ENCODE measurements at regions not wholly inside any gene's neighbourhood (a gene's known extent, or its start where the extent isn't known, plus 50 kb on each side); places are given as distances from the start of the nearest gene placed in this dataset.

- no peak for DNase-seq
- no peaks in the 10 kb centered on the region for H3K36me3 ChIP-seq (replicated peaks; ENCODE audit: control insufficient read depth, insufficient read depth, low read length)
- H3K27me3 ChIP-seq (ENCODE audit: control insufficient read depth, insufficient read depth, low read length), result no peaks in the 10 kb centered on the region
- H3K4me3 ChIP-seq (ENCODE audit: insufficient read depth, low read depth, low read length), result no peak overlapping the region
Observed at GRCh38 chr12:91968076-91968776, 177.4 kb downstream of the BTG1 start.

DNA sequence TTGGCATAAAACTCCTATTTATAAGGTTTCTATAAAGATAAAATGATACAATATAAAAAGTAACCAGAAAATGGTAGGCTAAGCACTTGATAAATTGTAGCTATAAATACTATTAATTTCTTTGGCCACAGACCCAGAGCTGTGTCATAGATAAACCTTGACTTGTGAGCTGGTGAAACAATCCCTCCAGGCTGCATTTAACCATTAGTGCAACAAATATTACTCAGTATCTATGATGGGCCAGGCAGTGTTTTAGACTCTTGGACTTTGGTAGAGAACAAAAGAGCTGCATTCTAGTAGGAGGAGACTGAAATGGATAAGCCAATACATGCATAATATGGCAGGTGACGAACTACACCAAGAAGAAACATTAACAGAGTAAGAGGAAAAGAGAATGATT is 178.1 kb downstream of the BTG1 start:
- H3K27me3 ChIP-seq (ENCODE audit: control insufficient read depth, insufficient read depth, low read length), result no peaks in the 10 kb centered on the region
- H3K4me3 ChIP-seq (ENCODE audit: insufficient read depth, low read depth, low read length), result no peak overlapping the region
- no peaks in the 10 kb centered on the region for H3K36me3 ChIP-seq (replicated peaks; ENCODE audit: control insufficient read depth, insufficient read depth, low read length)
- DNase-seq, result no peak

DNA sequence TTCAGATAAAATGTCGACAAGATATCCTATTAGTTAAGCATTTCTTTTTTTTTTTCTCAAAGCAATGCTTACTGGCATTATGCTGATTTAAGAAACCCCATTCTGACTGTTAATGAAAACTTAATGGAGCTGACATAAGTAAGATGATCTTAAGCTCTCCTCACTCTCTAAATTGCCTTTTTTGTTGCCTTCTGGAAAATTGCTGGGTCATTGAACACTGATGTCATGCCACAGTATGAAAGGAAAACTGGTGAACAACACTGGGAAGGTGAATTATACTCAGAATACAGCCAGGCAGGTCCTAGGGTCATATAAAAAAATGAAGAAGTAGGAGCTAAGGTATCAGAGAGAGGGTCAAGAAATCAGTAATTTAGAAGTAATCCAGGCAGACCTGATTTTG is 179.9 kb downstream of the BTG1 start:
- H3K36me3 ChIP-seq (replicated peaks; ENCODE audit: control insufficient read depth, insufficient read depth, low read length), result no peaks in the 10 kb centered on the region
- no peak for DNase-seq
- no peaks in the 10 kb centered on the region for H3K27me3 ChIP-seq (ENCODE audit: control insufficient read depth, insufficient read depth, low read length)
- no peak overlapping the region for H3K4me3 ChIP-seq (ENCODE audit: insufficient read depth, low read depth, low read length)

DNA sequence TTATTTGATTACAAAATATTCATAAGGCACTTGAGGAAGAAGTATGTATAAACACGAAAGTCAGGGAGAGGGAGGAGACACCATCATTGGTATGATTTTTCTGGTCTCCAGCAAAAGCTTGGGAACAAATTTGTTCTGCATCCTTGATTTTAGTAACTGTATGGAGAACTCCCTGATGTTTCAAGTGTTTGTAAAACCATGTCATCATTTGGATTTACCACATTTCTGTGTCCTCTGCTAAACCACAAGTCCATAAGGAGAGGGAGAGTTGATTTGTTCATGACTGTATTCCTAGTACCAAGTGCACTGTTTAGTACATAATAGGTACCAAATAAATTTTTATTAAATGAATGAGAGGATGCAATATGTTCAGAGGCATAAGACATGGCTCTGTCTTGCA is 181.1 kb downstream of the BTG1 start:
- H3K27me3 ChIP-seq (ENCODE audit: control insufficient read depth, insufficient read depth, low read length), result no peaks in the 10 kb centered on the region
- no peaks in the 10 kb centered on the region for H3K36me3 ChIP-seq (replicated peaks; ENCODE audit: control insufficient read depth, insufficient read depth, low read length)
- DNase-seq, result no peak
- H3K4me3 ChIP-seq (ENCODE audit: insufficient read depth, low read depth, low read length), result no peak overlapping the region

- DNase-seq, result no peak
- no peaks in the 10 kb centered on the region for H3K27me3 ChIP-seq (ENCODE audit: control insufficient read depth, insufficient read depth, low read length)
- H3K36me3 ChIP-seq (replicated peaks; ENCODE audit: control insufficient read depth, insufficient read depth, low read length), result no peaks in the 10 kb centered on the region
- no peak overlapping the region for H3K4me3 ChIP-seq (ENCODE audit: insufficient read depth, low read depth, low read length)
Observed at GRCh38 chr12:91959220-91959619, 186.4 kb downstream of the BTG1 start.

DNA sequence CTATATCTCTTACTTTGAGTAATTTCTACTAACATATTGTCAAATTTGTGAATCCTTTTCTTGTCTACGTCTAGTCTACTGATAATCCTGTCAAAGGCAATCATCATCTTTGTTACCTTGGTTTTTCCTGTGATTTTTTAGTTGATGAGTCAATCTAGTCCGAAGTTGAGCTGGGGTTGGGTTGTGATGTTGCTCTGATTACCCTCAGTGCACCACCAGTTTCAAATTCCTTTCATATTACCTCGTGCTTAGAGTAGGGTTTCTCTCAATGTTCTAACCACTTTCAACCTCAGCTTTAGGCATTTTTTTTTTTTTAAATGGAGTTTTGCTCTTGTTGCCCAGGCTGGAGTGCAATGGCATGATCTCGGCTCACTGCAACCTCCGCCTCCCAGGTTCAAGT is 186.8 kb downstream of the BTG1 start:
- peak; percentile 14 for DNase-seq
- H3K27me3 ChIP-seq (ENCODE audit: control insufficient read depth, insufficient read depth, low read length), result no peaks in the 10 kb centered on the region
- no peaks in the 10 kb centered on the region for H3K36me3 ChIP-seq (replicated peaks; ENCODE audit: control insufficient read depth, insufficient read depth, low read length)
- H3K4me3 ChIP-seq (ENCODE audit: insufficient read depth, low read depth, low read length), result no peak overlapping the region

DNA sequence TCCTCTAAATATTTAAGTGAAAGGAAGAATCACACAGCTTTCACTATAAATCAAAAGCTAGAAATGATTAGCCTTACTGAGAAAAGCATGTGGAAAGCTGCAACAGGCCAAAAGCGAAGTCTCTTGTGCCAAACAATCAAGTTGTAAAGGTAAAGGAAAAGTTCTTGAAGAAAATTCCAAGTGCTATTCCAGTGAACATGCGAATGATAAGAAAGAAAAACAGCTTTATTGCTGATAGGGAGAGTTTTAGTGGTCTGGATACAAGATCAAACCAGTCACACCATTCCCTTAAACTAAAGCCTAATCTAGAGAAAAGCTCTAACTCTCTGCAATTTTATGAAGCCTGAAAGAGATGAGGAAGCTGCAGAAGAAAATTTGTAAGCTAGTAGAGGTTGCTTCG is 190.9 kb downstream of the BTG1 start:
- H3K4me3 ChIP-seq (ENCODE audit: insufficient read depth, low read depth, low read length), result no peak overlapping the region
- no peaks in the 10 kb centered on the region for H3K36me3 ChIP-seq (replicated peaks; ENCODE audit: control insufficient read depth, insufficient read depth, low read length)
- no peaks in the 10 kb centered on the region for H3K27me3 ChIP-seq (ENCODE audit: control insufficient read depth, insufficient read depth, low read length)
- DNase-seq, result no peak

GRCh38 chr12:91954326-91954725 is 191.3 kb downstream of the BTG1 start:
- Histone ChIP-seq H3K27me3 (ENCODE audit: control insufficient read depth, insufficient read depth, low read length) (no peaks in the 10 kb centered on the region), H3K36me3 (replicated peaks; ENCODE audit: control insufficient read depth, insufficient read depth, low read length) (no peaks in the 10 kb centered on the region), H3K4me3 (ENCODE audit: insufficient read depth, low read depth, low read length) (no peak overlapping the region)
- no peak for DNase-seq

DNA sequence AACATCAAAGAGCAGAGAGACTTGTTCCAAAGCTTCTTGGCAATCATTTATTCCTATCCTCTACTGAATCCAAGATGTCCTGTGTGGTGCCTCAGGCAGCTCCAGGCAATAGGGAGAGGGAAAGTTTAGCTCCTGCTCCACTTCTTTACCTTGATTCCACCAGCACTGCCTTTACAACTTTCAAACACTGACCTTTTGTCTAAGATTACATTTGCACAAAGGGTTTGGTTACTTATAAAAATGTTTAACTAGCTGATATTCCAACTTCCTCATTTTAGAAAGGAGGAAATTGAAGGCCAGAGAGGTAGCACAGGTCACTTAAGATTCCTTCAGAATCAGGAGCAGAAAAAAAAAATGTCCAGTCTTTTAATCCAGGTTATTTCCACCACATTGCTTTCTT is 192.7 kb downstream of the BTG1 start:
- no peak for DNase-seq
- no peaks in the 10 kb centered on the region for H3K36me3 ChIP-seq (replicated peaks; ENCODE audit: control insufficient read depth, insufficient read depth, low read length)

GRCh38 chr12:91951571-91951970 is 194.1 kb downstream of the BTG1 start:
- Histone ChIP-seq H3K27me3 (ENCODE audit: control insufficient read depth, insufficient read depth, low read length) (no peaks in the 10 kb centered on the region), H3K36me3 (replicated peaks; ENCODE audit: control insufficient read depth, insufficient read depth, low read length) (no peaks in the 10 kb centered on the region), H3K4me3 (ENCODE audit: insufficient read depth, low read depth, low read length) (no peak overlapping the region)
- no peak for DNase-seq

More for the DNA sequence above, 192.7 kb downstream of the BTG1 start:
- no peaks in the 10 kb centered on the region for H3K27me3 ChIP-seq (ENCODE audit: control insufficient read depth, insufficient read depth, low read length)
- H3K4me3 ChIP-seq (ENCODE audit: insufficient read depth, low read depth, low read length), result no peak overlapping the region

- Histone ChIP-seq H3K36me3 (replicated peaks; ENCODE audit: control insufficient read depth, insufficient read depth, low read length) (no peaks in the 10 kb centered on the region), H3K27me3 (ENCODE audit: control insufficient read depth, insufficient read depth, low read length) (no peaks in the 10 kb centered on the region), H3K4me3 (ENCODE audit: insufficient read depth, low read depth, low read length) (no peak overlapping the region)
- DNase-seq, result no peak
Observed at GRCh38 chr12:91948504-91948903, 197.1 kb downstream of the BTG1 start.

DNA sequence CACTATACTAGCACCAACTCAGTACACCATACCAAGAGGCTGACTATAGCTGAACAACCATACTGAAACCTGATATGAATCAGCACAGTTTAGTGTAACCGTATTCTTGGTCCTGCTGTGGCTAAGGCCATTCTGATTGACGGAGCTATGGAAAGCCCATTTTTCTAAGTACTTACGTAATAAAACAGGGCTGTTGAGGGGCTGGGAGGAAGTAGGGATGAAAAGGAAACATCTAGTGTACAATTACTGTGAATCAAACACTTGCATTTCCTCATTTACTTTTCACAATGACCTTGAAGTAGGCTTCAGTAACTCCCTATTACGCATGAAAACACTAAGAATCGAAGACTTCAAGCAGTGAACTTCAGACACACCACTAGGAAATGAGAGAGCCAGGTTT is 198.2 kb downstream of the BTG1 start:
- no peak overlapping the region for H3K4me3 ChIP-seq (ENCODE audit: insufficient read depth, low read depth, low read length)
- no peaks in the 10 kb centered on the region for H3K27me3 ChIP-seq (ENCODE audit: control insufficient read depth, insufficient read depth, low read length)
- H3K36me3 ChIP-seq (replicated peaks; ENCODE audit: control insufficient read depth, insufficient read depth, low read length), result no peaks in the 10 kb centered on the region
- DNase-seq, result no peak

- H3K36me3 ChIP-seq (replicated peaks; ENCODE audit: control insufficient read depth, insufficient read depth, low read length), result no peaks in the 10 kb centered on the region
Observed at GRCh38 chr12:91944637-91945036, 201.0 kb downstream of the BTG1 start.

GRCh38 chr12:91940826-91941570 is 204.6 kb downstream of the BTG1 start:
- Histone ChIP-seq H3K4me3 (ENCODE audit: insufficient read depth, low read depth, low read length) (no peak overlapping the region), H3K27me3 (ENCODE audit: control insufficient read depth, insufficient read depth, low read length) (no peaks in the 10 kb centered on the region), H3K36me3 (replicated peaks; ENCODE audit: control insufficient read depth, insufficient read depth, low read length) (no peaks in the 10 kb centered on the region)
- no peak for DNase-seq

More at GRCh38 chr12:91944637-91945036, 201.0 kb downstream of the BTG1 start:
- no peak for DNase-seq
- Histone ChIP-seq H3K27me3 (ENCODE audit: control insufficient read depth, insufficient read depth, low read length) (no peaks in the 10 kb centered on the region), H3K4me3 (ENCODE audit: insufficient read depth, low read depth, low read length) (no peak overlapping the region)

- no peaks in the 10 kb centered on the region for H3K27me3 ChIP-seq (ENCODE audit: control insufficient read depth, insufficient read depth, low read length)
- H3K36me3 ChIP-seq (replicated peaks; ENCODE audit: control insufficient read depth, insufficient read depth, low read length), result no peaks in the 10 kb centered on the region
- no peak for DNase-seq
- H3K4me3 ChIP-seq (ENCODE audit: insufficient read depth, low read depth, low read length), result no peak overlapping the region
Observed at GRCh38 chr12:91940322-91940721, 205.3 kb downstream of the BTG1 start.

All from H7 (cell line).